Liver (tissue), 8 donors: ENCODE measurements at regions not wholly inside any gene's neighbourhood (a gene's known extent, or its start where the extent isn't known, plus 50 kb on each side); places are given as distances from the start of the nearest gene placed in this dataset.

Experiments used
- DNase-seq: peaks from one replicate; pipeline ENCODE4 v3.0.0-alpha.2; 2017; ENCODE audit warnings: low spot score
- H3K27ac ChIP-seq, 2 donors: one replicate each; pipeline ENCODE4 v1.7.0; 2013; ENCODE audit warnings: inconsistent platforms in 2 of 2, low read length in 2 of 2, control low read depth in 1 of 2, low read depth in 1 of 2, mild to moderate bottlenecking in 1 of 2
- H3K27me3 ChIP-seq, 4 donors: one replicate each; pipeline versions ENCODE4 v1.6.1 to v1.7.0; 2013; ENCODE audit warnings: low read length in 3 of 4, inconsistent platforms in 1 of 4, mild to moderate bottlenecking in 1 of 4, moderate library complexity in 1 of 4; ENCODE audit not compliant: control insufficient read depth in 4 of 4, insufficient read depth in 4 of 4
- H3K36me3 ChIP-seq, 4 donors: one replicate each; pipeline versions ENCODE4 v1.6.1 to v1.7.0; 2013; ENCODE audit warnings: low read length in 3 of 4, mild to moderate bottlenecking in 3 of 4, low read depth in 1 of 4, moderate library complexity in 1 of 4; ENCODE audit not compliant: control insufficient read depth in 4 of 4, insufficient read depth in 3 of 4
- H3K4me1 ChIP-seq, 4 donors: one replicate each; pipeline versions ENCODE4 v1.6.1 to v1.7.0; 2013; ENCODE audit warnings: low read length in 3 of 4, mild to moderate bottlenecking in 3 of 4, moderate library complexity in 1 of 4; ENCODE audit not compliant: control insufficient read depth in 4 of 4, insufficient read depth in 4 of 4
- H3K4me3 ChIP-seq, 3 donors: one replicate each; pipeline versions ENCODE4 v1.6.1 to v1.7.0; 2013; ENCODE audit warnings: low read length in 3 of 3, control low read depth in 1 of 3, low read depth in 1 of 3, mild to moderate bottlenecking in 1 of 3
- H3K9ac ChIP-seq, 2 donors: one replicate each; pipeline ENCODE4 v1.7.0; 2013; ENCODE audit warnings: low read length in 2 of 2, mild to moderate bottlenecking in 2 of 2, moderate library complexity in 2 of 2, control low read depth in 1 of 2, low read depth in 1 of 2
- H3K9me3 ChIP-seq, 4 donors: one replicate each; pipeline versions ENCODE4 v1.6.1 to v1.7.0; 2013; ENCODE audit warnings: low read length in 3 of 4; ENCODE audit not compliant: control insufficient read depth in 4 of 4
- ATF3 ChIP-seq: IDR thresholded peaks from 2 replicates; pipeline ENCODE4 v1.6.1; 2016; ENCODE audit warnings: antibody characterized with exemption
- CTCF ChIP-seq: fragments of 150-350 bp; IDR thresholded peaks from 2 replicates; pipeline ENCODE4 v1.5.1; 2017; ENCODE audit warnings: improper control_type of control experiment, low read depth, low read length; ENCODE audit not compliant: missing input control
- EGR1 ChIP-seq, 2 donors: IDR thresholded peaks; 2 replicates each; pipeline ENCODE4 v1.6.1; 2016 to 2018; ENCODE audit warnings: antibody characterized with exemption in 2 of 2, low read depth in 2 of 2
- FOXA1 ChIP-seq: IDR thresholded peaks from 2 replicates; pipeline ENCODE4 v1.6.1; 2016; ENCODE audit warnings: antibody characterized with exemption
- FOXA2 ChIP-seq: IDR thresholded peaks from 2 replicates; pipeline ENCODE4 v1.6.1; 2016; ENCODE audit warnings: antibody characterized with exemption
- GABPA ChIP-seq, 2 donors: IDR thresholded peaks in 1 of 2; conservative IDR thresholded peaks in 1 of 2; 2 replicates each; pipeline ENCODE4 v1.6.1; 2016; ENCODE audit warnings: antibody characterized with exemption in 2 of 2, mild to moderate bottlenecking in 1 of 2, moderate library complexity in 1 of 2
- HNF4A ChIP-seq, 2 donors: conservative IDR thresholded peaks; 2 replicates each; pipeline ENCODE4 v1.6.1; 2016; ENCODE audit warnings: antibody characterized with exemption in 2 of 2, mild to moderate bottlenecking in 2 of 2
- HNF4G ChIP-seq: IDR thresholded peaks from 2 replicates; pipeline ENCODE4 v1.6.1; 2016; ENCODE audit warnings: antibody characterized with exemption
- JUND ChIP-seq, 2 donors: IDR thresholded peaks; 2 replicates each; pipeline ENCODE4 v1.6.1; 2016; ENCODE audit warnings: antibody characterized with exemption in 2 of 2
- MAX ChIP-seq: IDR thresholded peaks from 2 replicates; pipeline ENCODE4 v1.6.1; 2016; ENCODE audit warnings: antibody characterized with exemption
- NR2F2 ChIP-seq: IDR thresholded peaks from 2 replicates; pipeline ENCODE4 v1.6.1; 2016; ENCODE audit warnings: antibody characterized with exemption
- RAD21 ChIP-seq, 2 donors: IDR thresholded peaks; 2 replicates each; pipeline ENCODE4 v1.6.1; 2016; ENCODE audit warnings: antibody characterized with exemption in 2 of 2, mild to moderate bottlenecking in 2 of 2
- REST ChIP-seq: IDR thresholded peaks from 2 replicates; pipeline ENCODE4 v1.6.1; 2016; ENCODE audit warnings: antibody characterized with exemption, mild to moderate bottlenecking
- RXRA ChIP-seq, 2 donors: IDR thresholded peaks; 2 replicates each; pipeline ENCODE4 v1.6.1; 2017 to 2018; ENCODE audit warnings: antibody characterized with exemption in 2 of 2, mild to moderate bottlenecking in 1 of 2
- TAF1 ChIP-seq: conservative IDR thresholded peaks from 2 replicates; pipeline ENCODE4 v1.6.1; 2016; ENCODE audit warnings: antibody characterized with exemption, mild to moderate bottlenecking
- YY1 ChIP-seq: IDR thresholded peaks from 2 replicates; pipeline ENCODE4 v1.6.1; 2016; ENCODE audit warnings: antibody characterized with exemption, mild to moderate bottlenecking
- ZBTB33 ChIP-seq: IDR thresholded peaks from 2 replicates; pipeline ENCODE4 v1.6.1; 2016; ENCODE audit warnings: antibody characterized with exemption
- WGBS: extraction: QIAGEN DNeasy Blood & Tissue Kit; methylation state at CpG from one replicate; pipeline ENCODE4 v1.1.7; 2013; 5-methylcytosine and 5-hydroxymethylcytosine counted together
- donor health status: healthy.
- donor health status: healthy.
- donor health status: healthy.
- donor health status: healthy.
- donor health status: healthy.

GRCh38 chr2:121858847-121859246 is 103.4 kb downstream of the TSN start:
- Histone ChIP-seq H3K36me3 (no peaks in the 10 kb centered on the region), H3K4me3 (no peak overlapping the region), H3K4me1 (no peaks in the 10 kb centered on the region), H3K27ac (no peak overlapping the region), H3K27me3 (peaks cover 0 to 11% (median 0%) of the 10 kb centered on the region in 4 donors), H3K9me3 (peaks cover 0 to 5% (median 0%) of the 10 kb centered on the region in 4 donors), H3K9ac (no peak overlapping the region)
- TF ChIP-seq ZBTB33 (no peak), RXRA (IDR thresholded peaks at IDR 0.05) (no peak), GABPA (IDR thresholded peaks at IDR 0.05 in 1 of 2, conservative IDR thresholded peaks at IDR 0.05 in 1 of 2) (no peak), FOXA2 (no peak), HNF4G (no peak), ATF3 (no peak)
- no peak for DNase-seq
- WGBS: 64% methylated on average over 2 of the region's 2 CpGs

- no peak for DNase-seq
- TF ChIP-seq CTCF (no peak), FOXA2 (no peak), RAD21 (IDR thresholded peaks at IDR 0.05) (no peak), HNF4A (conservative IDR thresholded peaks at IDR 0.05) (no peak), REST (no peak), FOXA1 (no peak), YY1 (no peak), NR2F2 (no peak), ATF3 (no peak), JUND (IDR thresholded peaks at IDR 0.05) (no peak), HNF4G (no peak), ZBTB33 (no peak), MAX (no peak), TAF1 (no peak), EGR1 (IDR thresholded peaks at IDR 0.05; ENCODE audit: low read depth in 2 of 2) (no peak)
- H3K36me3 ChIP-seq: no peaks in the 10 kb centered on the region
- no peak overlapping the region for H3K4me3 ChIP-seq
- no peaks in the 10 kb centered on the region for H3K4me1 ChIP-seq
- H3K9me3 ChIP-seq: peaks cover 0 to 5% (median 0%) of the 10 kb centered on the region in 4 donors
- no peak overlapping the region for H3K9ac ChIP-seq
- 67% methylated on average over 6 of the region's 6 CpGs for WGBS
- no peak overlapping the region for H3K27ac ChIP-seq
- peaks cover 0 to 11% (median 0%) of the 10 kb centered on the region in 4 donors for H3K27me3 ChIP-seq
Observed at GRCh38 chr2:121860033-121860757, 104.7 kb downstream of the TSN start.
